ENCODE measurements at regions not wholly inside any gene's neighbourhood (a gene's known extent, or its start where the extent isn't known, plus 50 kb on each side); places are given as distances from the start of the nearest gene placed in this dataset.

GRCh38 chr16:6837722-6838121 is 494.9 kb upstream of the RBFOX1 start:
- intact Hi-C loops (cut with micrococcal nuclease; ENCODE audit: unreplicated experiment) = no loop called here
- H3K27ac Mint-ChIP-seq (ENCODE audit: unreplicated experiment) = no peak overlapping the region

DNA sequence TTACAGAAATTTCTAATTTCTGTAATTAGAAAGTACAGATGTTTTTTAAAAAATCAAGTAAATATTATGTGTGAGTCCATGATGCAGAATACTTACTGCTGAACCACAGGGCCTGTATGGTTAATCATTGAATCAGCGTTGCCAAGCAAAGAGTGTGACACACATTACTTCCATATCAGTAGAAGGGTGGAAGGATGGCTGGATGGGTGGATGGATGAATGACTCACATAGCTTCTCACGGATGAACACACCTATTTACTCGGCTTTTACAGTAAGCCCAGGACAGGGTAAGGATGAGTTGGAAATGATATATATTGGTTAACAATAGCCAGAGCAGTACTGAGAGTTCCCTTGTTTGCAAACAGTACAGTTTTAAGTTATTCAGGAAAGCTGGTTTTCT is 495.9 kb upstream of the RBFOX1 start:
- no peak for TF ChIP-seq CTCF (IDR thresholded peaks at IDR 0.05; ENCODE audit: unreplicated experiment)
- no peaks in the 10 kb centered on the region for H3K4me1 Mint-ChIP-seq (ENCODE audit: low read depth, unreplicated experiment)
- H3K27ac Mint-ChIP-seq (ENCODE audit: unreplicated experiment) = no peak overlapping the region
- no peaks in the 10 kb centered on the region for H3K27me3 Mint-ChIP-seq (ENCODE audit: unreplicated experiment)
- peaks cover 4% of the 10 kb centered on the region for H3K9me3 Mint-ChIP-seq (ENCODE audit: low read depth, unreplicated experiment)
- CTCF ChIA-PET = no interaction called here
- DNase-seq = no peak
- no peaks in the 10 kb centered on the region for H3K36me3 Mint-ChIP-seq (ENCODE audit: insufficient read depth, unreplicated experiment)
- no TSS peak for BruUV-seq (replicated peaks)
- H3K4me3 Mint-ChIP-seq (ENCODE audit: low read depth, unreplicated experiment) = no peak overlapping the region
- intact Hi-C loops (cut with micrococcal nuclease; ENCODE audit: unreplicated experiment) = no loop called here

More at GRCh38 chr16:6837722-6838121, 494.9 kb upstream of the RBFOX1 start:
- no peak for DNase-seq
- H3K36me3 Mint-ChIP-seq (ENCODE audit: insufficient read depth, unreplicated experiment) = no peaks in the 10 kb centered on the region
- H3K4me1 Mint-ChIP-seq (ENCODE audit: low read depth, unreplicated experiment) = no peaks in the 10 kb centered on the region
- peaks cover 4% of the 10 kb centered on the region for H3K9me3 Mint-ChIP-seq (ENCODE audit: low read depth, unreplicated experiment)
- BruUV-seq (replicated peaks) = no TSS peak
- TF ChIP-seq CTCF (IDR thresholded peaks at IDR 0.05; ENCODE audit: unreplicated experiment) = no peak
- CTCF ChIA-PET = no interaction called here
- no peaks in the 10 kb centered on the region for H3K27me3 Mint-ChIP-seq (ENCODE audit: unreplicated experiment)
- H3K4me3 Mint-ChIP-seq (ENCODE audit: low read depth, unreplicated experiment) = no peak overlapping the region

- Mint-ChIP-seq H3K9me3 (ENCODE audit: low read depth, unreplicated experiment) (peaks cover 4% of the 10 kb centered on the region), H3K4me3 (ENCODE audit: low read depth, unreplicated experiment) (no peak overlapping the region), H3K4me1 (ENCODE audit: low read depth, unreplicated experiment) (no peaks in the 10 kb centered on the region), H3K36me3 (ENCODE audit: insufficient read depth, unreplicated experiment) (no peaks in the 10 kb centered on the region), H3K27me3 (ENCODE audit: unreplicated experiment) (no peaks in the 10 kb centered on the region), H3K27ac (ENCODE audit: unreplicated experiment) (no peak overlapping the region)
- BruUV-seq (replicated peaks) = no TSS peak
- no peak for TF ChIP-seq CTCF (IDR thresholded peaks at IDR 0.05; ENCODE audit: unreplicated experiment)
- CTCF ChIA-PET = no interaction called here
- DNase-seq = no peak
- intact Hi-C loops (cut with micrococcal nuclease; ENCODE audit: unreplicated experiment) = no loop called here
Measured at GRCh38 chr16:6835941-6836340, 496.7 kb upstream of the RBFOX1 start.

DNA sequence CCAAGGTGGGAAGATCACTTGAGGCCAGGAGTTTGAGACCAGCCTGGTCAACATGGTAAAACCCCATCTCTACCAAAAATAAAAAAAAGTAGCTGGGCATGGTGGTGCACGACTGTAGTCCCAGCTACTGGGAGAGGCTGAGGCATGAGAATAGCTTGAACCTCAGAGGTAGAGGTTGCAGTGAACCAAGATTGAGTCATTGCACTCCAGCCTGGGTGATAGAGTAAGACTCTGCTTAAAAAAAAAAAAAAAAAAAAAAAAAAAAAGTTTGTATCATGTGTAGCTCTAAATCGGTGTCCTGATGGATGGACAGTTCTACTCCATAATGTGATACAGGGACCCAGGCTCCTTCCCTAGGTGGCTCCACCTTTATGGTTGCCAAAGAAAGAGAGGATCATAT is 497.1 kb upstream of the RBFOX1 start:
- H3K36me3 Mint-ChIP-seq (ENCODE audit: insufficient read depth, unreplicated experiment) = no peaks in the 10 kb centered on the region
- no peak overlapping the region for H3K4me3 Mint-ChIP-seq (ENCODE audit: low read depth, unreplicated experiment)
- DNase-seq = no peak
- TF ChIP-seq CTCF (IDR thresholded peaks at IDR 0.05; ENCODE audit: unreplicated experiment) = no peak
- H3K9me3 Mint-ChIP-seq (ENCODE audit: low read depth, unreplicated experiment) = peaks cover 4% of the 10 kb centered on the region
- intact Hi-C loops (cut with micrococcal nuclease; ENCODE audit: unreplicated experiment) = no loop called here
- BruUV-seq (replicated peaks) = no TSS peak
- H3K27ac Mint-ChIP-seq (ENCODE audit: unreplicated experiment) = no peak overlapping the region
- CTCF ChIA-PET = interaction anchor here (0.6 kb wide), 1 partner anchor 192 kb away, joined by 4 read pairs; no protein-coding TSS in a partner anchor
- H3K4me1 Mint-ChIP-seq (ENCODE audit: low read depth, unreplicated experiment) = no peaks in the 10 kb centered on the region
- no peaks in the 10 kb centered on the region for H3K27me3 Mint-ChIP-seq (ENCODE audit: unreplicated experiment)

All from Calu3 (cell line).